H1 (cell line): ENCODE measurements at regions not wholly inside any gene's neighbourhood (a gene's known extent, or its start where the extent isn't known, plus 50 kb on each side); places are given as distances from the start of the nearest gene placed in this dataset.

Source experiments
- ASH2L ChIP-seq: fragments of 200-600, 300-600 bp; sonication (generic); IDR thresholded peaks from one replicate; pipeline ENCODE4 v1.7.1; 2017; ENCODE audit warnings: low read length
- FOSL1 ChIP-seq: IDR thresholded peaks from 2 replicates; pipeline ENCODE4 v1.6.1; 2011; ENCODE audit warnings: mild to moderate bottlenecking, low read depth, low read length, moderate library complexity; ENCODE audit not compliant: insufficient read depth
- JUN ChIP-seq: IDR thresholded peaks from 2 replicates; pipeline ENCODE4 v1.6.1; 2011; ENCODE audit warnings: low read depth, mild to moderate bottlenecking, improper control_type of control experiment, low read length
- RNF2 ChIP-seq: fragments of 200-900, 300-1000 bp; sonication (generic); IDR thresholded peaks from 2 replicates; pipeline ENCODE4 v1.7.1; 2016; ENCODE audit warnings: borderline replicate concordance, low read depth, mild to moderate bottlenecking, antibody characterized with exemption, low read length; ENCODE audit not compliant: poor library complexity, severe bottlenecking; ENCODE audit errors: missing control alignments
- SIX5 ChIP-seq: IDR thresholded peaks from 2 replicates; pipeline ENCODE4 v1.6.1; 2011; ENCODE audit warnings: mild to moderate bottlenecking, low read depth, low read length
- SP4 ChIP-seq: IDR thresholded peaks from 2 replicates; pipeline ENCODE4 v1.6.1; 2012; ENCODE audit warnings: low read length, inconsistent platforms
- TEAD4 ChIP-seq: IDR thresholded peaks from 2 replicates; pipeline ENCODE4 v1.6.1; 2012; ENCODE audit warnings: low read depth, low read length, inconsistent platforms, mixed read lengths

DNA sequence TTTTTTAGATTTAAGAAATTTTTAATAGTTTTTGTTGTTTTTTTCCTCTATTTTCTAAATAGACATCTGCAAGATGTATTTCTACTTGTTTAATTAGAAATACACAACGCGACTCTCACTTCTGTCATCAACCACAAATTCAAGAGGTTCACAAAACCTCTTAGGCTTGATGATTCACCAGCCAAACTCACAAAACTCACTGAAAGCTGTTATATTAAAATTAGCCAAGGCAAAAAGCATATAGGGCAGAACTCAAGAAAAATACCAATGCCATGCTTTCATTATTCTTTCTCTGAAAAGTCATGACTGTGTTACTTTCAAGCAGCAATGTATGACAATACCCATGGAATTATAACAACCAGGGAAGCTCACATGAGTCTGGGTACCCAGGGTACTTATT lies 487.0 kb upstream of the RGS18 start (continued):
- no peak for TF ChIP-seq RNF2
- no peak for TF ChIP-seq JUN
- no peak for TF ChIP-seq SIX5
- TF ChIP-seq SP4: no peak
- TF ChIP-seq FOSL1: no peak
- no peak for TF ChIP-seq ASH2L
- no peak for TF ChIP-seq TEAD4
